ENCODE measurements at regions not wholly inside any gene's neighbourhood (a gene's known extent, or its start where the extent isn't known, plus 50 kb on each side); places are given as distances from the start of the nearest gene placed in this dataset.

- Histone ChIP-seq H3F3A (ENCODE audit: insufficient read depth, low read length, poor library complexity, severe bottlenecking) (no peaks in the 10 kb centered on the region), H3K36me3 (ENCODE audit: insufficient read depth, low read length) (no peaks in the 10 kb centered on the region), H2AFZ (ENCODE audit: low read depth, low read length) (no peak overlapping the region), H3K9ac (ENCODE audit: low read length) (no peak overlapping the region), H3K9me2 (ENCODE audit: insufficient read depth, low read length) (no peaks in the 10 kb centered on the region), H3K27ac (ENCODE audit: low read length) (no peak overlapping the region), H3K9me3 (ENCODE audit: low read length) (no peaks in the 10 kb centered on the region), H3K27me3 (ENCODE audit: insufficient read depth, low read depth, low read length) (no peaks in the 10 kb centered on the region), H3K4me3 (ENCODE audit: low read length) (no peak overlapping the region), H3K79me2 (replicated peaks; ENCODE audit: insufficient read depth, low read length) (no peaks in the 10 kb centered on the region), H4K20me1 (ENCODE audit: insufficient read depth) (no peaks in the 10 kb centered on the region), H3K4me2 (ENCODE audit: low read length) (no peak overlapping the region)
- TF ChIP-seq REST (IDR thresholded peaks at IDR 0.05; ENCODE audit: borderline replicate concordance) (no peak), EZH2 (IDR thresholded peaks at IDR 0.05; ENCODE audit: borderline replicate concordance, insufficient read depth, low read length, poor library complexity, severe bottlenecking) (no peak), POLR2AphosphoS5 (IDR thresholded peaks at IDR 0.05) (no peak), EP300 (conservative IDR thresholded peaks at IDR 0.05; ENCODE audit: poor library complexity, severe bottlenecking) (no peak), TAF1 (IDR thresholded peaks at IDR 0.05; ENCODE audit: low read depth) (no peak), MXI1 (conservative IDR thresholded peaks at IDR 0.05; ENCODE audit: poor library complexity, severe bottlenecking) (no peak), SMC3 (conservative IDR thresholded peaks at IDR 0.05; ENCODE audit: poor library complexity) (no peak), RAD21 (conservative IDR thresholded peaks at IDR 0.05) (no peak)
- TF ChIP-seq, protein P1, sequence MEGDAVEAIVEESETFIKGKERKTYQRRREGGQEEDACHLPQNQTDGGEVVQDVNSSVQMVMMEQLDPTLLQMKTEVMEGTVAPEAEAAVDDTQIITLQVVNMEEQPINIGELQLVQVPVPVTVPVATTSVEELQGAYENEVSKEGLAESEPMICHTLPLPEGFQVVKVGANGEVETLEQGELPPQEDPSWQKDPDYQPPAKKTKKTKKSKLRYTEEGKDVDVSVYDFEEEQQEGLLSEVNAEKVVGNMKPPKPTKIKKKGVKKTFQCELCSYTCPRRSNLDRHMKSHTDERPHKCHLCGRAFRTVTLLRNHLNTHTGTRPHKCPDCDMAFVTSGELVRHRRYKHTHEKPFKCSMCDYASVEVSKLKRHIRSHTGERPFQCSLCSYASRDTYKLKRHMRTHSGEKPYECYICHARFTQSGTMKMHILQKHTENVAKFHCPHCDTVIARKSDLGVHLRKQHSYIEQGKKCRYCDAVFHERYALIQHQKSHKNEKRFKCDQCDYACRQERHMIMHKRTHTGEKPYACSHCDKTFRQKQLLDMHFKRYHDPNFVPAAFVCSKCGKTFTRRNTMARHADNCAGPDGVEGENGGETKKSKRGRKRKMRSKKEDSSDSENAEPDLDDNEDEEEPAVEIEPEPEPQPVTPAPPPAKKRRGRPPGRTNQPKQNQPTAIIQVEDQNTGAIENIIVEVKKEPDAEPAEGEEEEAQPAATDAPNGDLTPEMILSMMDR (IDR thresholded peaks at IDR 0.05; ENCODE audit: poor library complexity, severe bottlenecking) = no peak
These were observed 351.7 kb upstream of the CDH7 start for GRCh38 chr18:65399091-65399490.

- H3F3A ChIP-seq (ENCODE audit: insufficient read depth, low read length, poor library complexity, severe bottlenecking) = no peaks in the 10 kb centered on the region
- H3K4me2 ChIP-seq (ENCODE audit: low read length) = no peak overlapping the region
- H3K79me2 ChIP-seq (replicated peaks; ENCODE audit: insufficient read depth, low read length) = no peaks in the 10 kb centered on the region
- H3K9ac ChIP-seq (ENCODE audit: low read length) = no peak overlapping the region
- H2AFZ ChIP-seq (ENCODE audit: low read depth, low read length) = no peak overlapping the region
- H3K36me3 ChIP-seq (ENCODE audit: insufficient read depth, low read length) = no peaks in the 10 kb centered on the region
- no peak overlapping the region for H3K4me3 ChIP-seq (ENCODE audit: low read length)
- no peaks in the 10 kb centered on the region for H3K9me3 ChIP-seq (ENCODE audit: low read length)
- H3K27ac ChIP-seq (ENCODE audit: low read length) = no peak overlapping the region
- no peaks in the 10 kb centered on the region for H3K27me3 ChIP-seq (ENCODE audit: insufficient read depth, low read depth, low read length)
- H4K20me1 ChIP-seq (ENCODE audit: insufficient read depth) = no peaks in the 10 kb centered on the region
- TF ChIP-seq REST (IDR thresholded peaks at IDR 0.05; ENCODE audit: borderline replicate concordance) (no peak), EZH2 (IDR thresholded peaks at IDR 0.05; ENCODE audit: borderline replicate concordance, insufficient read depth, low read length, poor library complexity, severe bottlenecking) (no peak), SMC3 (conservative IDR thresholded peaks at IDR 0.05; ENCODE audit: poor library complexity) (no peak), POLR2AphosphoS5 (IDR thresholded peaks at IDR 0.05) (no peak), RAD21 (conservative IDR thresholded peaks at IDR 0.05) (no peak)
- no peaks in the 10 kb centered on the region for H3K9me2 ChIP-seq (ENCODE audit: insufficient read depth, low read length)
These were observed 352.3 kb upstream of the CDH7 start for GRCh38 chr18:65398347-65399075.

Measured in neural cell (in vitro differentiated cells).